SK-N-MC (cell line): ENCODE measurements at regions not wholly inside any gene's neighbourhood (a gene's known extent, or its start where the extent isn't known, plus 50 kb on each side); places are given as distances from the start of the nearest gene placed in this dataset.

Source experiments
- EZH2 ChIP-seq: fragments of 200-600 bp; sonication (generic); IDR thresholded peaks from one replicate; pipeline ENCODE4 v1.6.1; 2017; ENCODE audit warnings: antibody characterized with exemption
- FOXP2 ChIP-seq: optimal IDR thresholded peaks from 2 replicates; pipeline ENCODE3; 2011; ENCODE audit warnings: mild to moderate bottlenecking, moderate library complexity; ENCODE audit not compliant: insufficient read depth; ENCODE audit errors: extremely low read length, control extremely low read depth
- POLR2AphosphoS5 ChIP-seq: IDR thresholded peaks from 2 replicates; pipeline ENCODE4 v1.6.1; 2012; ENCODE audit warnings: mild to moderate bottlenecking, low read depth, low read length, borderline replicate concordance

DNA sequence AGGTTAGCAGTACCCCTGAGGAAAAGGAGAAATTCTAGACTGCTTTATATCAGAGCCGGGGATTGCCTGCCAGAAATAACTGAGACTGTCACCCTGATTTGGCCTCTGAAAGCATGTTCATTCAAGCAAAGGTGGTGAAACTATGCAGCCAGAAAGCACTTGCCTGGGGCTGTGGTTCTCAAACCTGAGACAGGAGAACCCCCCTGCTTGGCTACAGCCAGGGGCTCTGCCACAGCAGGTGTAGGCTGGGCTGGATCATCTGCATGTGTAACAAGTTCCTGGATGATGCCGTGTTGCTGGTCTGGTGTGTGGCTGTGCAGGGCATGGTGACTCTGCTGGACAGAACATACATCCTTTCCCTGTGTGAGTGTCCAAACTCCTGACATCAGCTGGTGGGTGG lies 157.8 kb downstream of the NXNL2 start:
- TF ChIP-seq POLR2AphosphoS5 (no peak), EZH2 (no peak), FOXP2 (no peak)
